GM12878 (cell line): ENCODE measurements at regions not wholly inside any gene's neighbourhood (a gene's known extent, or its start where the extent isn't known, plus 50 kb on each side); places are given as distances from the start of the nearest gene placed in this dataset.

ENCODE experiments used
- ATAC-seq: fragments of 200-7000 bp; cut with Tn5 transposase; 3 replicates; pipeline ENCODE4 v1.9.1; 2020; ENCODE audit warnings: mild to moderate bottlenecking, moderate library complexity
- BruUV-seq: library from RNA; stranded (reverse); fragments of 400-500 nt; replicated peaks from 2 replicates; lab custom pipeline; 2021; lab: Mats Ljungman, UMichigan
- CTCF ChIA-PET: fragments of 300-600 bp; sonication (Branson Sonifier 250); formaldehyde crosslinking; extraction: SDS; loops from one replicate; lab custom pipeline; 2021; ENCODE audit warnings: inconsistent platforms; lab: Yijun Ruan, JAX
- POLR2A ChIA-PET: fragments of 350-600 bp; formaldehyde crosslinking; extraction: SDS; loops from one replicate; lab custom pipeline; 2021; ENCODE audit warnings: inconsistent platforms; lab: Charles Lee
- RAD21 ChIA-PET: fragments of 300-600 bp; sonication (Branson Sonifier 250); formaldehyde crosslinking; loops from one replicate; lab custom pipeline; 2023; ENCODE audit warnings: antibody characterized with exemption; ENCODE audit not compliant: unreplicated experiment; lab: Charles Lee
- SMC1A ChIA-PET: fragments of 300-600 bp; sonication (Branson Sonifier 250); formaldehyde crosslinking; loops from one replicate; lab custom pipeline; 2023; ENCODE audit not compliant: unreplicated experiment, uncharacterized antibody; lab: Charles Lee
- DNase-seq: peaks from one replicate; pipeline ENCODE4 v3.0.0-alpha.2; 2011; ENCODE audit warnings: low read depth, low spot score
- FAIRE-seq: peaks from 3 replicates; lab custom pipeline; 2011; peaks lifted over from hg19 to GRCh38; lab: Jason Lieb, UNC
- H2AFZ ChIP-seq: 2 replicates; pipeline ENCODE4 v1.6.0; 2011; ENCODE audit warnings: low read depth, low read length, control low read depth; ENCODE audit not compliant: control insufficient read depth
- H3K27ac ChIP-seq: 2 replicates; pipeline ENCODE4 v1.5.1; 2011; ENCODE audit warnings: control low read depth; ENCODE audit not compliant: control insufficient read depth, insufficient read depth
- H3K27me3 ChIP-seq, 2 experiments: replicated peaks in 1 of 2; 2 replicates each; pipeline versions ENCODE4 v1.6.0 to v1.6.1; 2011; ENCODE audit warnings: low read length in 1 of 2; ENCODE audit not compliant: control insufficient read depth in 2 of 2, insufficient read depth in 2 of 2
- H3K36me3 ChIP-seq, 2 experiments: 2 replicates each; pipeline ENCODE4 v1.5.1; 2011; ENCODE audit warnings: low read length in 1 of 2; ENCODE audit not compliant: control insufficient read depth in 2 of 2, insufficient read depth in 2 of 2
- H3K4me1 ChIP-seq: 2 replicates; pipeline ENCODE4 v1.6.1; 2011; ENCODE audit warnings: mild to moderate bottlenecking, low read length, moderate library complexity, mixed read lengths; ENCODE audit not compliant: control insufficient read depth, insufficient read depth
- H3K4me2 ChIP-seq: 2 replicates; pipeline ENCODE4 v1.6.0; 2011; ENCODE audit warnings: control low read depth; ENCODE audit not compliant: control insufficient read depth, insufficient read depth
- H3K4me3 ChIP-seq: fragments of 200-600 bp; sonication (generic); 2 replicates; pipeline ENCODE4 v1.5.1; 2016
- H3K79me2 ChIP-seq: 2 replicates; pipeline ENCODE4 v1.6.0; 2011; ENCODE audit warnings: low read length; ENCODE audit not compliant: control insufficient read depth, insufficient read depth
- H3K9ac ChIP-seq: 2 replicates; pipeline ENCODE4 v1.8.0; 2011; ENCODE audit warnings: low read length, control low read depth, mixed read lengths; ENCODE audit not compliant: control insufficient read depth, insufficient read depth
- H3K9me3 ChIP-seq: replicated peaks from 3 replicates; pipeline ENCODE4 v1.5.1; 2011; ENCODE audit warnings: mild to moderate bottlenecking, low read length; ENCODE audit not compliant: control insufficient read depth, insufficient read depth
- H4K20me1 ChIP-seq: 2 replicates; pipeline ENCODE4 v1.6.0; 2011; ENCODE audit not compliant: control insufficient read depth, insufficient read depth
- EGR1 ChIP-seq, 2 experiments: IDR thresholded peaks; 1 replicate in 1 of 2; 2 replicates in 1 of 2; pipeline ENCODE4 v1.6.1; 2011 to 2012; ENCODE audit warnings: low read depth in 2 of 2, low read length in 2 of 2, borderline replicate concordance in 1 of 2, mild to moderate bottlenecking in 1 of 2, moderate library complexity in 1 of 2
- HDAC6 ChIP-seq: fragments of 200-600 bp; sonication (generic); IDR thresholded peaks from one replicate; pipeline ENCODE4 v1.8.0; 2017; ENCODE audit warnings: antibody characterized with exemption; ENCODE audit not compliant: unreplicated experiment
- IKZF2 ChIP-seq, 2 experiments: fragments of 450-650 bp; IDR thresholded peaks; 2 replicates each; pipeline ENCODE4 v1.6.1; 2017; ENCODE audit warnings: mild to moderate bottlenecking in 2 of 2, moderate library complexity in 2 of 2
- LARP7 ChIP-seq: fragments of 450-650 bp; IDR thresholded peaks from 2 replicates; pipeline ENCODE4 v1.6.1; 2017; ENCODE audit warnings: mild to moderate bottlenecking
- NR2F1 ChIP-seq: fragments of 450-650 bp; conservative IDR thresholded peaks from 2 replicates; pipeline ENCODE4 v1.6.1; 2017; ENCODE audit warnings: mild to moderate bottlenecking
- POLR2AphosphoS2 ChIP-seq: IDR thresholded peaks from 2 replicates; pipeline ENCODE4 v1.6.1; 2011; ENCODE audit warnings: low read depth, mild to moderate bottlenecking, low read length, improper control_type of control experiment, moderate library complexity
- ZBED1 ChIP-seq: IDR thresholded peaks from 2 replicates; pipeline ENCODE4 v1.6.1; 2016; ENCODE audit warnings: borderline replicate concordance
- WGBS: methylation state at CpG from one replicate; pipeline ENCODE4 v1.1.6; 2016; ENCODE audit warnings: low lambda C conversion rate; ENCODE audit not compliant: insufficient replicate concordance, insufficient coverage; ENCODE audit errors: missing lambda C conversion rate; 5-methylcytosine and 5-hydroxymethylcytosine counted together
- in situ Hi-C: fragments of 300-500 bp; cut with MboI; formaldehyde crosslinking; loops from 9 replicates; pipeline ENCODE4 v1.14.3; 2018; ENCODE audit warnings: mixed read lengths
- intact Hi-C: fragments of 100-400 bp; cut with micrococcal nuclease; formaldehyde crosslinking; loops from one replicate; pipeline ENCODE4 v1.14.2; 2022; ENCODE audit not compliant: unreplicated experiment
- TF ChIP-seq, protein P1 (sequence below): fragments of 450-650 bp; IDR thresholded peaks from 2 replicates; pipeline ENCODE4 v1.6.1; 2018; ENCODE audit warnings: borderline replicate concordance, mild to moderate bottlenecking; ENCODE audit not compliant: partially characterized antibody
- TF ChIP-seq, protein P2 (sequence below): fragments of 450-650 bp; IDR thresholded peaks from 2 replicates; pipeline ENCODE4 v1.6.1; 2017; ENCODE audit warnings: low read depth, mild to moderate bottlenecking, moderate library complexity
- TF ChIP-seq, protein P3 (sequence below): fragments of 450-650 bp; IDR thresholded peaks from 2 replicates; pipeline ENCODE4 v1.6.1; 2018; ENCODE audit warnings: mild to moderate bottlenecking, low read depth, moderate library complexity; ENCODE audit not compliant: partially characterized antibody
- TF ChIP-seq, protein P4 (sequence below): IDR thresholded peaks from 2 replicates; pipeline ENCODE4 v1.6.1; 2012; ENCODE audit warnings: low read length, inconsistent platforms
- TF ChIP-seq, protein P5 (sequence below): fragments of 150-350 bp; IDR thresholded peaks from 2 replicates; pipeline ENCODE4 v1.6.1; 2016; ENCODE audit warnings: low read depth, low read length

DNA sequence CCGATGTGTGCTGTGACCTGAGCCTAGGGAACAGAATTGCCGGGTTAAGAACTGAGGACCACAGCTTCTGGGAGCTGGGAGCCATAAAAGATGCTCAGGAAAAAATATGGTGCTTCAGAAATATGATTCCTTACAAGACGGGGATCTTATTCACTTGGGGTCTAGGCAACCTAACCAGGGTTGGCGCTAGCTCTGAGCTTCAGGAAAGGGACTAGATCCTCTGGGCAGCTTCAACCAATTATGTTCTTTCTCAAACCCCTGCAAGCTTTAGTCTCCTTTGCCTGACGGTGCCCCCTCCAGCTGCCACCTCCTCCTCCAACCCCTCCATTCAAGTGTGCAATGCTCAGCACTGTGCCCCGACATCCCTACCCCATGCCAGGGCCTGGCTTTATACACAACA, 634.1 kb upstream of the CADM1 start:
- ChIA-PET SMC1A (interaction anchor here (0.6 to 1.2 kb wide), 2 partner anchors 769 to 860 kb away, joined by 3 read pairs; no protein-coding TSS in a partner anchor), POLR2A (no interaction called here)
- BruUV-seq: no TSS peak
- FAIRE-seq (no peak), DNase-seq (no peak)
- Histone ChIP-seq H3K36me3 (no peaks in the 10 kb centered on the region), H3K9me3 (no peaks in the 10 kb centered on the region; the same call in 2 of the 3 replicates), H3K79me2 (no peaks in the 10 kb centered on the region), H3K4me2 (no peak overlapping the region), H3K27me3 (peaks cover 0 to 3% of the 10 kb centered on the region in 2 experiments; a peak in 2 of 4 replicates), H3K27ac (no peak overlapping the region), H3K4me1 (no peaks in the 10 kb centered on the region), H4K20me1 (no peaks in the 10 kb centered on the region), H3K9ac (no peak overlapping the region), H2AFZ (no peak overlapping the region)
- intact Hi-C loops: no loop called here
- whole genome bisulfite sequencing: 66% methylated on average over 6 of the region's 6 CpGs
- no peak for TF ChIP-seq NR2F1
- TF ChIP-seq, protein P1, sequence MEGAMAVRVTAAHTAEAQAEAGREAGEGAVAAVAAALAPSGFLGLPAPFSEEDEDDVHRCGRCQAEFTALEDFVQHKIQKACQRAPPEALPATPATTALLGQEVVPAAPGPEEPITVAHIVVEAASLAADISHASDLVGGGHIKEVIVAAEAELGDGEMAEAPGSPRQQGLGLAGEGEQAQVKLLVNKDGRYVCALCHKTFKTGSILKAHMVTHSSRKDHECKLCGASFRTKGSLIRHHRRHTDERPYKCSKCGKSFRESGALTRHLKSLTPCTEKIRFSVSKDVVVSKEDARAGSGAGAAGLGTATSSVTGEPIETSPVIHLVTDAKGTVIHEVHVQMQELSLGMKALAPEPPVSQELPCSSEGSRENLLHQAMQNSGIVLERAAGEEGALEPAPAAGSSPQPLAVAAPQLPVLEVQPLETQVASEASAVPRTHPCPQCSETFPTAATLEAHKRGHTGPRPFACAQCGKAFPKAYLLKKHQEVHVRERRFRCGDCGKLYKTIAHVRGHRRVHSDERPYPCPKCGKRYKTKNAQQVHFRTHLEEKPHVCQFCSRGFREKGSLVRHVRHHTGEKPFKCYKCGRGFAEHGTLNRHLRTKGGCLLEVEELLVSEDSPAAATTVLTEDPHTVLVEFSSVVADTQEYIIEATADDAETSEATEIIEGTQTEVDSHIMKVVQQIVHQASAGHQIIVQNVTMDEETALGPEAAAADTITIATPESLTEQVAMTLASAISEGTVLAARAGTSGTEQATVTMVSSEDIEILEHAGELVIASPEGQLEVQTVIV: no peak
- TF ChIP-seq, protein P2, sequence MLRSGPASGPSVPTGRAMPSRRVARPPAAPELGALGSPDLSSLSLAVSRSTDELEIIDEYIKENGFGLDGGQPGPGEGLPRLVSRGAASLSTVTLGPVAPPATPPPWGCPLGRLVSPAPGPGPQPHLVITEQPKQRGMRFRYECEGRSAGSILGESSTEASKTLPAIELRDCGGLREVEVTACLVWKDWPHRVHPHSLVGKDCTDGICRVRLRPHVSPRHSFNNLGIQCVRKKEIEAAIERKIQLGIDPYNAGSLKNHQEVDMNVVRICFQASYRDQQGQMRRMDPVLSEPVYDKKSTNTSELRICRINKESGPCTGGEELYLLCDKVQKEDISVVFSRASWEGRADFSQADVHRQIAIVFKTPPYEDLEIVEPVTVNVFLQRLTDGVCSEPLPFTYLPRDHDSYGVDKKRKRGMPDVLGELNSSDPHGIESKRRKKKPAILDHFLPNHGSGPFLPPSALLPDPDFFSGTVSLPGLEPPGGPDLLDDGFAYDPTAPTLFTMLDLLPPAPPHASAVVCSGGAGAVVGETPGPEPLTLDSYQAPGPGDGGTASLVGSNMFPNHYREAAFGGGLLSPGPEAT: no peak
- TF ChIP-seq, protein P3, sequence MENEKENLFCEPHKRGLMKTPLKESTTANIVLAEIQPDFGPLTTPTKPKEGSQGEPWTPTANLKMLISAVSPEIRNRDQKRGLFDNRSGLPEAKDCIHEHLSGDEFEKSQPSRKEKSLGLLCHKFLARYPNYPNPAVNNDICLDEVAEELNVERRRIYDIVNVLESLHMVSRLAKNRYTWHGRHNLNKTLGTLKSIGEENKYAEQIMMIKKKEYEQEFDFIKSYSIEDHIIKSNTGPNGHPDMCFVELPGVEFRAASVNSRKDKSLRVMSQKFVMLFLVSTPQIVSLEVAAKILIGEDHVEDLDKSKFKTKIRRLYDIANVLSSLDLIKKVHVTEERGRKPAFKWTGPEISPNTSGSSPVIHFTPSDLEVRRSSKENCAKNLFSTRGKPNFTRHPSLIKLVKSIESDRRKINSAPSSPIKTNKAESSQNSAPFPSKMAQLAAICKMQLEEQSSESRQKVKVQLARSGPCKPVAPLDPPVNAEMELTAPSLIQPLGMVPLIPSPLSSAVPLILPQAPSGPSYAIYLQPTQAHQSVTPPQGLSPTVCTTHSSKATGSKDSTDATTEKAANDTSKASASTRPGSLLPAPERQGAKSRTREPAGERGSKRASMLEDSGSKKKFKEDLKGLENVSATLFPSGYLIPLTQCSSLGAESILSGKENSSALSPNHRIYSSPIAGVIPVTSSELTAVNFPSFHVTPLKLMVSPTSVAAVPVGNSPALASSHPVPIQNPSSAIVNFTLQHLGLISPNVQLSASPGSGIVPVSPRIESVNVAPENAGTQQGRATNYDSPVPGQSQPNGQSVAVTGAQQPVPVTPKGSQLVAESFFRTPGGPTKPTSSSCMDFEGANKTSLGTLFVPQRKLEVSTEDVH: no peak
- no peak for TF ChIP-seq EGR1 (IDR thresholded peaks at IDR 0.05; ENCODE audit: borderline replicate concordance in 1 of 2, low read depth in 2 of 2, low read length in 2 of 2)
- TF ChIP-seq, protein P4, sequence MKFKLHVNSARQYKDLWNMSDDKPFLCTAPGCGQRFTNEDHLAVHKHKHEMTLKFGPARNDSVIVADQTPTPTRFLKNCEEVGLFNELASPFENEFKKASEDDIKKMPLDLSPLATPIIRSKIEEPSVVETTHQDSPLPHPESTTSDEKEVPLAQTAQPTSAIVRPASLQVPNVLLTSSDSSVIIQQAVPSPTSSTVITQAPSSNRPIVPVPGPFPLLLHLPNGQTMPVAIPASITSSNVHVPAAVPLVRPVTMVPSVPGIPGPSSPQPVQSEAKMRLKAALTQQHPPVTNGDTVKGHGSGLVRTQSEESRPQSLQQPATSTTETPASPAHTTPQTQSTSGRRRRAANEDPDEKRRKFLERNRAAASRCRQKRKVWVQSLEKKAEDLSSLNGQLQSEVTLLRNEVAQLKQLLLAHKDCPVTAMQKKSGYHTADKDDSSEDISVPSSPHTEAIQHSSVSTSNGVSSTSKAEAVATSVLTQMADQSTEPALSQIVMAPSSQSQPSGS: no peak
- TF ChIP-seq IKZF2 (IDR thresholded peaks at IDR 0.05): no peak
- no peak for TF ChIP-seq HDAC6
- no peak for TF ChIP-seq ZBED1
- TF ChIP-seq LARP7: no peak
- TF ChIP-seq POLR2AphosphoS2: no peak
- TF ChIP-seq, protein P5, sequence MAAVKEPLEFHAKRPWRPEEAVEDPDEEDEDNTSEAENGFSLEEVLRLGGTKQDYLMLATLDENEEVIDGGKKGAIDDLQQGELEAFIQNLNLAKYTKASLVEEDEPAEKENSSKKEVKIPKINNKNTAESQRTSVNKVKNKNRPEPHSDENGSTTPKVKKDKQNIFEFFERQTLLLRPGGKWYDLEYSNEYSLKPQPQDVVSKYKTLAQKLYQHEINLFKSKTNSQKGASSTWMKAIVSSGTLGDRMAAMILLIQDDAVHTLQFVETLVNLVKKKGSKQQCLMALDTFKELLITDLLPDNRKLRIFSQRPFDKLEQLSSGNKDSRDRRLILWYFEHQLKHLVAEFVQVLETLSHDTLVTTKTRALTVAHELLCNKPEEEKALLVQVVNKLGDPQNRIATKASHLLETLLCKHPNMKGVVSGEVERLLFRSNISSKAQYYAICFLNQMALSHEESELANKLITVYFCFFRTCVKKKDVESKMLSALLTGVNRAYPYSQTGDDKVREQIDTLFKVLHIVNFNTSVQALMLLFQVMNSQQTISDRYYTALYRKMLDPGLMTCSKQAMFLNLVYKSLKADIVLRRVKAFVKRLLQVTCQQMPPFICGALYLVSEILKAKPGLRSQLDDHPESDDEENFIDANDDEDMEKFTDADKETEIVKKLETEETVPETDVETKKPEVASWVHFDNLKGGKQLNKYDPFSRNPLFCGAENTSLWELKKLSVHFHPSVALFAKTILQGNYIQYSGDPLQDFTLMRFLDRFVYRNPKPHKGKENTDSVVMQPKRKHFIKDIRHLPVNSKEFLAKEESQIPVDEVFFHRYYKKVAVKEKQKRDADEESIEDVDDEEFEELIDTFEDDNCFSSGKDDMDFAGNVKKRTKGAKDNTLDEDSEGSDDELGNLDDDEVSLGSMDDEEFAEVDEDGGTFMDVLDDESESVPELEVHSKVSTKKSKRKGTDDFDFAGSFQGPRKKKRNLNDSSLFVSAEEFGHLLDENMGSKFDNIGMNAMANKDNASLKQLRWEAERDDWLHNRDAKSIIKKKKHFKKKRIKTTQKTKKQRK: no peak
- TF ChIP-seq, all 136 proteins: peak for 0
- CTCF ChIA-PET: interaction anchor here (1.1 kb wide), 1 partner anchor 804 kb away, joined by 3 read pairs; no protein-coding TSS in a partner anchor
- in situ Hi-C loops: no loop called here
- H3K4me3 ChIP-seq: no peak overlapping the region
- RAD21 ChIA-PET: no interaction called here
- no peak for ATAC-seq
